ENCODE measurements at regions not wholly inside any gene's neighbourhood (a gene's known extent, or its start where the extent isn't known, plus 50 kb on each side); places are given as distances from the start of the nearest gene placed in this dataset.
"Not testable (repeated sequence)": the region's sequence is repeated elsewhere in the genome, so short reads cannot be mapped to it uniquely, and the experiment has no call there.

- TF ChIP-seq, protein P1, sequence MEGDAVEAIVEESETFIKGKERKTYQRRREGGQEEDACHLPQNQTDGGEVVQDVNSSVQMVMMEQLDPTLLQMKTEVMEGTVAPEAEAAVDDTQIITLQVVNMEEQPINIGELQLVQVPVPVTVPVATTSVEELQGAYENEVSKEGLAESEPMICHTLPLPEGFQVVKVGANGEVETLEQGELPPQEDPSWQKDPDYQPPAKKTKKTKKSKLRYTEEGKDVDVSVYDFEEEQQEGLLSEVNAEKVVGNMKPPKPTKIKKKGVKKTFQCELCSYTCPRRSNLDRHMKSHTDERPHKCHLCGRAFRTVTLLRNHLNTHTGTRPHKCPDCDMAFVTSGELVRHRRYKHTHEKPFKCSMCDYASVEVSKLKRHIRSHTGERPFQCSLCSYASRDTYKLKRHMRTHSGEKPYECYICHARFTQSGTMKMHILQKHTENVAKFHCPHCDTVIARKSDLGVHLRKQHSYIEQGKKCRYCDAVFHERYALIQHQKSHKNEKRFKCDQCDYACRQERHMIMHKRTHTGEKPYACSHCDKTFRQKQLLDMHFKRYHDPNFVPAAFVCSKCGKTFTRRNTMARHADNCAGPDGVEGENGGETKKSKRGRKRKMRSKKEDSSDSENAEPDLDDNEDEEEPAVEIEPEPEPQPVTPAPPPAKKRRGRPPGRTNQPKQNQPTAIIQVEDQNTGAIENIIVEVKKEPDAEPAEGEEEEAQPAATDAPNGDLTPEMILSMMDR (IDR thresholded peaks at IDR 0.05): not testable (repeated sequence)
- TF ChIP-seq EP300, POLR2A (IDR thresholded peaks at IDR 0.05): not testable (repeated sequence)
Measured at GRCh38 chr21:9652819-9653218, 868.6 kb upstream of the TPTE start.

Data from stomach (tissue), 4 donors.